HEK293T (cell line): ENCODE measurements at regions not wholly inside any gene's neighbourhood (a gene's known extent, or its start where the extent isn't known, plus 50 kb on each side); places are given as distances from the start of the nearest gene placed in this dataset.

ENCODE experiments used
- CTCF ChIA-PET: fragments of 350-600 bp; formaldehyde crosslinking; extraction: SDS; loops from one replicate; lab custom pipeline; 2021; ENCODE audit warnings: antibody characterized with exemption, inconsistent platforms; lab: Yijun Ruan, JAX
- POLR2A ChIA-PET: fragments of 350-600 bp; formaldehyde crosslinking; extraction: SDS; loops from one replicate; lab custom pipeline; 2020; ENCODE audit warnings: antibody characterized with exemption, inconsistent platforms; lab: Yijun Ruan, JAX
- DNase-seq: peaks from one replicate; pipeline ENCODE4 v3.0.0; 2012; ENCODE audit warnings: mixed read lengths; ENCODE audit errors: extremely low spot score
- ARNT ChIP-seq: fragments of 450-650 bp; IDR thresholded peaks from 2 replicates; pipeline ENCODE4 v1.6.1; 2017; ENCODE audit warnings: mild to moderate bottlenecking
- BHLHE40 ChIP-seq: fragments of 450-650 bp; IDR thresholded peaks from 2 replicates; pipeline ENCODE4 v1.6.1; 2016; ENCODE audit warnings: mild to moderate bottlenecking, moderate library complexity, borderline replicate concordance
- CTBP1 ChIP-seq: fragments of 450-650 bp; IDR thresholded peaks from 2 replicates; pipeline ENCODE4 v1.6.1; 2016; ENCODE audit warnings: borderline replicate concordance
- ELF4 ChIP-seq: fragments of 450-650 bp; IDR thresholded peaks from 2 replicates; pipeline ENCODE4 v1.6.1; 2017; ENCODE audit warnings: antibody characterized with exemption
- FOXA1 ChIP-seq: fragments of 450-650 bp; IDR thresholded peaks from 2 replicates; pipeline ENCODE4 v1.6.1; 2016; ENCODE audit warnings: mild to moderate bottlenecking
- FOXK2 ChIP-seq: fragments of 450-650 bp; IDR thresholded peaks from 2 replicates; pipeline ENCODE4 v1.6.1; 2016; ENCODE audit warnings: mild to moderate bottlenecking
- FOXM1 ChIP-seq: fragments of 450-650 bp; IDR thresholded peaks from 2 replicates; pipeline ENCODE4 v1.6.1; 2017; ENCODE audit warnings: mild to moderate bottlenecking, borderline replicate concordance
- HDGF ChIP-seq: fragments of 450-650 bp; IDR thresholded peaks from 2 replicates; pipeline ENCODE4 v1.6.1; 2017; ENCODE audit warnings: antibody characterized with exemption, borderline replicate concordance
- L3MBTL2 ChIP-seq: fragments of 450-650 bp; conservative IDR thresholded peaks from 2 replicates; pipeline ENCODE4 v1.6.1; 2016; ENCODE audit warnings: mild to moderate bottlenecking
- LEF1 ChIP-seq: fragments of 450-650 bp; IDR thresholded peaks from 2 replicates; pipeline ENCODE4 v1.6.1; 2017; ENCODE audit warnings: mild to moderate bottlenecking, borderline replicate concordance
- NFRKB ChIP-seq: fragments of 450-650 bp; IDR thresholded peaks from 2 replicates; pipeline ENCODE4 v1.6.1; 2016; ENCODE audit warnings: mild to moderate bottlenecking, moderate library complexity
- SP1 ChIP-seq: fragments of 450-650 bp; IDR thresholded peaks from 2 replicates; pipeline ENCODE4 v1.6.1; 2017
- SUZ12 ChIP-seq: fragments of 450-650 bp; IDR thresholded peaks from 2 replicates; pipeline ENCODE4 v1.6.1; 2016; ENCODE audit warnings: mild to moderate bottlenecking
- TARDBP ChIP-seq: fragments of 450-650 bp; IDR thresholded peaks from 2 replicates; pipeline ENCODE4 v1.6.1; 2016
- ZNF384 ChIP-seq: fragments of 450-650 bp; IDR thresholded peaks from 2 replicates; pipeline ENCODE4 v1.6.1; 2016
- TF ChIP-seq, protein P1 (sequence below): fragments of 450-650 bp; IDR thresholded peaks from 2 replicates; pipeline ENCODE4 v1.6.1; 2016

DNA sequence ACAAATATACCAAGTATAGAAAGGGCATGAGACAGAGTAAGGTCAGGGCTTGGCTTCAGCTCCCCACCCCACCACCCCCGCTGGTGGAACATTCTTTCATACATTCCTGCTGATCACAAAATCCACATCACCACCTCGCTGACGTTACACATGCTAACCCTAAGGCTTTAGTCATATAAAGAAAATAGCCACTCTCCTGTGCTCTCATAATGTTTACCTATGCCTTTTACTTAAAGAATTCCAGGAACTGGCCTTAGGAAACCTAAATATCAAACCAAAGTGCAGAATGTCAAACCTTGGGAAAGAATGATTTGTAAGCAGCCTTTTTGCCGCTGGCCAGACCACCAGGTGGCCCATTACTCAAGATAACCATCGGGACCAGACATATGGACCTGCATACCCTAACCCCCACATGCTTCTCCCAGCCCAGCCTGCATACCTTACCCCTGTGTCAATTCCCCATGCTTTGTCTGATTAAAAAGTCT, 136.3 kb upstream of the SLC39A10 start:
- DNase-seq: no peak
- TF ChIP-seq L3MBTL2: no peak
- no peak for TF ChIP-seq CTBP1
- no peak for TF ChIP-seq ELF4
- TF ChIP-seq SP1: no peak
- no peak for TF ChIP-seq BHLHE40
- no peak for TF ChIP-seq FOXA1
- no peak for TF ChIP-seq LEF1
- TF ChIP-seq NFRKB: no peak
- TF ChIP-seq SUZ12: no peak
- no peak for TF ChIP-seq ZNF384
- no peak for TF ChIP-seq ARNT
- TF ChIP-seq HDGF: no peak
- CTCF ChIA-PET: no interaction called here
- POLR2A ChIA-PET: no interaction called here

- ChIA-PET POLR2A (no interaction called here), CTCF (no interaction called here)
- TF ChIP-seq ARNT: no peak
- no peak for TF ChIP-seq HDGF
- no peak for TF ChIP-seq TARDBP
- no peak for TF ChIP-seq CTBP1
- no peak for TF ChIP-seq LEF1
- TF ChIP-seq FOXM1: no peak
- TF ChIP-seq ZNF384: no peak
- TF ChIP-seq, protein P1, sequence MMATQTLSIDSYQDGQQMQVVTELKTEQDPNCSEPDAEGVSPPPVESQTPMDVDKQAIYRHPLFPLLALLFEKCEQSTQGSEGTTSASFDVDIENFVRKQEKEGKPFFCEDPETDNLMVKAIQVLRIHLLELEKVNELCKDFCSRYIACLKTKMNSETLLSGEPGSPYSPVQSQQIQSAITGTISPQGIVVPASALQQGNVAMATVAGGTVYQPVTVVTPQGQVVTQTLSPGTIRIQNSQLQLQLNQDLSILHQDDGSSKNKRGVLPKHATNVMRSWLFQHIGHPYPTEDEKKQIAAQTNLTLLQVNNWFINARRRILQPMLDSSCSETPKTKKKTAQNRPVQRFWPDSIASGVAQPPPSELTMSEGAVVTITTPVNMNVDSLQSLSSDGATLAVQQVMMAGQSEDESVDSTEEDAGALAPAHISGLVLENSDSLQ: no peak
- no peak for TF ChIP-seq BHLHE40
- TF ChIP-seq FOXK2: no peak
- DNase-seq: no peak
Observed at GRCh38 chr2:195515551-195515950, 141.5 kb upstream of the SLC39A10 start.

GRCh38 chr2:195514365-195514764, 142.7 kb upstream of the SLC39A10 start:
- DNase-seq: no peak
- ChIA-PET POLR2A (interaction anchor here (0.7 kb wide), 1 partner anchor 143 kb away, joined by 3 read pairs; the partner anchor contains the start of gene SLC39A10), CTCF (no interaction called here)
- TF ChIP-seq SUZ12 (no peak), FOXK2 (no peak), HDGF (no peak), ARNT (no peak), L3MBTL2 (no peak), FOXA1 (no peak), CTBP1 (no peak), NFRKB (no peak), ZNF384 (no peak)

- ChIA-PET CTCF (no interaction called here), POLR2A (no interaction called here)
- no peak for DNase-seq
- no peak for TF ChIP-seq NFRKB
- no peak for TF ChIP-seq SP1
- no peak for TF ChIP-seq ELF4
- no peak for TF ChIP-seq FOXA1
- no peak for TF ChIP-seq L3MBTL2
- TF ChIP-seq CTBP1: no peak
- TF ChIP-seq ZNF384: no peak
- no peak for TF ChIP-seq HDGF
- TF ChIP-seq BHLHE40: no peak
- no peak for TF ChIP-seq TARDBP
- no peak for TF ChIP-seq ARNT
- TF ChIP-seq LEF1: no peak
- TF ChIP-seq, protein P1: no peak
- TF ChIP-seq FOXM1: no peak
- TF ChIP-seq FOXK2: no peak
- TF ChIP-seq SUZ12: no peak
Observed at GRCh38 chr2:195513119-195513518, 143.9 kb upstream of the SLC39A10 start.

DNA sequence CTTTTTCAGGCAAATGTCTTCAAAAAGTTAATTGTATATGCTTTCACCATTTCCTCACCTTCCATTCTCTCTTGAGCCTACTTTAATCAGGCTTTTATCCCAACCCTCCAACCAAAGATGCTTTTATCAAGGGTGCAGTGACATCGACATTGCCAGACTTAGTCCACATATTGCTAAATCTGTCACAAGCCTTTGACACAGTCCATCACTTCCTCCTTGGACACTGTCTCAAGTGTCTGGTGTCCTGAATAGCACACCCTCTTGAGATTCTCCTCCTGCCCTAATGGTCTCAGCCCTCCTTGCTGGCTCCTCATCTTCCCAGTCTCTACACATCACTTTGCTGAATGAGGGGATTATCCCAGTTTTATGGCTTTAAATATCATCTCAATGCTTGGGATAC, 147.5 kb upstream of the SLC39A10 start:
- ChIA-PET POLR2A (no interaction called here), CTCF (no interaction called here)
- TF ChIP-seq TARDBP (no peak), FOXA1 (no peak), FOXM1 (no peak), SUZ12 (no peak), FOXK2 (no peak), ARNT (no peak), SP1 (no peak), L3MBTL2 (no peak), BHLHE40 (no peak), ELF4 (no peak), ZNF384 (no peak), HDGF (no peak)
- TF ChIP-seq, protein P1: no peak
- DNase-seq: no peak

GRCh38 chr2:195508139-195508455, 148.9 kb upstream of the SLC39A10 start:
- TF ChIP-seq ZNF384: no peak
- TF ChIP-seq ARNT: no peak
- TF ChIP-seq BHLHE40: no peak
- no peak for TF ChIP-seq NFRKB
- TF ChIP-seq FOXM1: no peak
- TF ChIP-seq LEF1: no peak
- TF ChIP-seq SP1: no peak
- no peak for TF ChIP-seq SUZ12
- TF ChIP-seq, protein P1: no peak
- TF ChIP-seq TARDBP: no peak
- TF ChIP-seq FOXA1: no peak
- no peak for TF ChIP-seq ELF4
- no peak for TF ChIP-seq CTBP1
- no peak for TF ChIP-seq FOXK2
- no peak for TF ChIP-seq L3MBTL2
- no peak for TF ChIP-seq HDGF
- ChIA-PET CTCF (no interaction called here), POLR2A (no interaction called here)
- no peak for DNase-seq
